KOPT-K1 (cell line): ENCODE measurements at regions not wholly inside any gene's neighbourhood (a gene's known extent, or its start where the extent isn't known, plus 50 kb on each side); places are given as distances from the start of the nearest gene placed in this dataset.

Source experiments
- H3K27ac ChIP-seq: fragments of 200-600 bp; sonication (generic); 2 replicates; pipeline ENCODE4 v1.5.1; 2016; ENCODE audit warnings: antibody characterized with exemption, mild to moderate bottlenecking, low read depth, low read length; ENCODE audit not compliant: poor library complexity, severe bottlenecking
- H3K36me3 ChIP-seq: fragments of 200-600 bp; sonication (generic); 2 replicates; pipeline ENCODE4 v1.5.1; 2017; ENCODE audit warnings: antibody characterized with exemption, mild to moderate bottlenecking, low read length, moderate library complexity; ENCODE audit not compliant: insufficient read depth
- H3K9me3 ChIP-seq: fragments of 200-600 bp; sonication (generic); 2 replicates; pipeline ENCODE4 v1.5.1; 2017; ENCODE audit warnings: antibody characterized with exemption, low read length, mild to moderate bottlenecking; ENCODE audit not compliant: insufficient read depth, poor library complexity, severe bottlenecking

- Histone ChIP-seq H3K27ac (no peak overlapping the region), H3K9me3 (no peaks in the 10 kb centered on the region), H3K36me3 (no peaks in the 10 kb centered on the region)
These were observed 119.5 kb upstream of the ANKRD1 start for GRCh38 chr10:91040343-91040742.

GRCh38 chr10:91042069-91042468, 121.2 kb upstream of the ANKRD1 start:
- no peaks in the 10 kb centered on the region for H3K9me3 ChIP-seq
- H3K27ac ChIP-seq: no peak overlapping the region
- no peaks in the 10 kb centered on the region for H3K36me3 ChIP-seq

- Histone ChIP-seq H3K9me3 (no peaks in the 10 kb centered on the region), H3K27ac (no peak overlapping the region), H3K36me3 (no peaks in the 10 kb centered on the region)
These were observed 122.5 kb upstream of the ANKRD1 start for GRCh38 chr10:91043173-91043910.

- Histone ChIP-seq H3K27ac (no peak overlapping the region), H3K9me3 (no peaks in the 10 kb centered on the region), H3K36me3 (no peaks in the 10 kb centered on the region)
These were observed 126.0 kb upstream of the ANKRD1 start for GRCh38 chr10:91046869-91047268.

GRCh38 chr10:91048380-91048779, 127.5 kb upstream of the ANKRD1 start:
- Histone ChIP-seq H3K9me3 (no peaks in the 10 kb centered on the region), H3K36me3 (no peaks in the 10 kb centered on the region), H3K27ac (no peak overlapping the region)

GRCh38 chr10:91049296-91049987, 128.6 kb upstream of the ANKRD1 start:
- Histone ChIP-seq H3K9me3 (no peaks in the 10 kb centered on the region), H3K36me3 (no peaks in the 10 kb centered on the region), H3K27ac (no peak overlapping the region)

- Histone ChIP-seq H3K9me3 (no peaks in the 10 kb centered on the region), H3K36me3 (no peaks in the 10 kb centered on the region), H3K27ac (no peak overlapping the region)
These were observed 129.1 kb upstream of the ANKRD1 start for GRCh38 chr10:91049988-91050360.

- Histone ChIP-seq H3K27ac (no peak overlapping the region), H3K36me3 (no peaks in the 10 kb centered on the region), H3K9me3 (no peaks in the 10 kb centered on the region)
These were observed 129.6 kb upstream of the ANKRD1 start for GRCh38 chr10:91050371-91051034.

GRCh38 chr10:91051829-91052228, 130.9 kb upstream of the ANKRD1 start:
- Histone ChIP-seq H3K9me3 (no peaks in the 10 kb centered on the region), H3K27ac (no peak overlapping the region), H3K36me3 (no peaks in the 10 kb centered on the region)

- Histone ChIP-seq H3K9me3 (no peaks in the 10 kb centered on the region), H3K27ac (no peak overlapping the region), H3K36me3 (no peaks in the 10 kb centered on the region)
These were observed 133.4 kb upstream of the ANKRD1 start for GRCh38 chr10:91054325-91054724.

- no peaks in the 10 kb centered on the region for H3K9me3 ChIP-seq
- H3K27ac ChIP-seq: no peak overlapping the region
These were observed 140.3 kb upstream of the ANKRD1 start for GRCh38 chr10:91061187-91061586.

GRCh38 chr10:91061608-91062007, 140.7 kb upstream of the ANKRD1 start:
- Histone ChIP-seq H3K9me3 (no peaks in the 10 kb centered on the region), H3K27ac (no peak overlapping the region), H3K36me3 (no peaks in the 10 kb centered on the region)

More at GRCh38 chr10:91061187-91061586, 140.3 kb upstream of the ANKRD1 start:
- no peaks in the 10 kb centered on the region for H3K36me3 ChIP-seq

GRCh38 chr10:91062091-91062490, 141.2 kb upstream of the ANKRD1 start:
- no peaks in the 10 kb centered on the region for H3K36me3 ChIP-seq
- no peaks in the 10 kb centered on the region for H3K9me3 ChIP-seq
- H3K27ac ChIP-seq: no peak overlapping the region

- peaks cover 7% of the 10 kb centered on the region for H3K9me3 ChIP-seq
- H3K27ac ChIP-seq: no peak overlapping the region
- no peaks in the 10 kb centered on the region for H3K36me3 ChIP-seq
These were observed 148.7 kb upstream of the PCGF5 start for GRCh38 chr10:91071786-91072185.

- Histone ChIP-seq H3K27ac (no peak overlapping the region), H3K9me3 (peaks cover 7% of the 10 kb centered on the region), H3K36me3 (no peaks in the 10 kb centered on the region)
These were observed 147.0 kb upstream of the PCGF5 start for GRCh38 chr10:91073286-91073979.
